ENCODE measurements at regions not wholly inside any gene's neighbourhood (a gene's known extent, or its start where the extent isn't known, plus 50 kb on each side); places are given as distances from the start of the nearest gene placed in this dataset.

DNA sequence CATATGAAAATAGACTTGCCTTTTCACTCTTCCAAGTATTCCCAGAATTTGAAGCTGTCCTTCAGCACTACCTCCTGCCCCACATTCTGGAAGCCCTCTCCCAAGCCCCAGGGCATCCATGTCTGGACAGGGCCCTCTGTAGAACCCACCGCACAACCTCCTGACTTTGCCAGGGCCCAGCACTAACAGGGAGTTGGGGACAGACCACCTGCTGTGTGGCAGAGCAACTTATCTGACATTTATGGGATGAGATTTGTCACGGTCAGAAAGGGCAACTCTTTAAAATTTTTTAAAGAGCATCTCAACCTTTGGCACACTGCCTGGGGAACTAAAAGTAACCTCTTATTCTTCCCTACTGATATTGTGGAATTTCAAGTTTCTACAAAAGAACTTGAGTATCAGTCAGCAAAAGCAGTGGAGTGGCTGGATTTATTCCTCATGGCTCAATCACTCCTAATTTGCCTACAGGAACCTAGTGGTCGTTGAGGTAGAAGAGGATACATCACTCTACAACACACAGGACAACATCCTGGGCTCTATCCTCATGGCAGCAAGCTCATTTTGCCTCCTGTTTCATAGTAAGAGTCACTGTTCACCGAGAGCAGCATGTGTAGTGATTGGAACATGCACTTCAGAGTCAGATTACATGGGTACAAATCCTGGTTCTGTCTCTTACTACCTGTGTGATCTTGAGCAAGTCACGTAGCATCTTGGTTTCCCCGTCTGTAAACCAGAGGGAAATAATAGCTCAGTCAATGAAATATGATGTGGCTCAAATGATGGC lies 285.3 kb downstream of the ENC1 start:
- TF ChIP-seq CTCF (IDR thresholded peaks at IDR 0.05), result no peak

GRCh38 chr5:74352256-74352655 lies 288.3 kb downstream of the ENC1 start:
- no peak for TF ChIP-seq CTCF (IDR thresholded peaks at IDR 0.05)

- TF ChIP-seq CTCF (IDR thresholded peaks at IDR 0.05), result no peak
Measured at GRCh38 chr5:74342948-74343682, 297.4 kb downstream of the ENC1 start.

DNA sequence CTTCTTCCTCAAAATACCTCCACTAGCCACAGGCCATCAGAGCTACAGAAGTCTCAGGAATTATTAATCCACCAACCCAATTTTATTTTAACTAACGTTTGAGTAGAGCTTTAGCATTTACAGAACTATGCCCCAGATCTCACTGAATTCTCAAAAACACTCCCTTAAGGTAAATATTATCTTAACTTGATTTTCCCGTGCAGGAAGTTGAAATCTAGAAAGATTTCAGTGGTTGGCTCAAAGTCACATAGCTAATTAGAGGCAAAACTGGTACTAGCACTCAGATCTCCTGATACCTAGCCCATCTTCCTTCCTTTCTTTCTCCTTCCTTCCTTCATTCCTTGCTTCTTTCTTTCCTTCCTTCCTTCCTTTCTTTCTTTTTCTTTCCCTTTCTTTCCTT lies 298.3 kb downstream of the ENC1 start:
- TF ChIP-seq CTCF (IDR thresholded peaks at IDR 0.05), result no peak

GRCh38 chr5:74341221-74341620 lies 299.3 kb downstream of the ENC1 start:
- TF ChIP-seq CTCF (IDR thresholded peaks at IDR 0.05), result no peak

DNA sequence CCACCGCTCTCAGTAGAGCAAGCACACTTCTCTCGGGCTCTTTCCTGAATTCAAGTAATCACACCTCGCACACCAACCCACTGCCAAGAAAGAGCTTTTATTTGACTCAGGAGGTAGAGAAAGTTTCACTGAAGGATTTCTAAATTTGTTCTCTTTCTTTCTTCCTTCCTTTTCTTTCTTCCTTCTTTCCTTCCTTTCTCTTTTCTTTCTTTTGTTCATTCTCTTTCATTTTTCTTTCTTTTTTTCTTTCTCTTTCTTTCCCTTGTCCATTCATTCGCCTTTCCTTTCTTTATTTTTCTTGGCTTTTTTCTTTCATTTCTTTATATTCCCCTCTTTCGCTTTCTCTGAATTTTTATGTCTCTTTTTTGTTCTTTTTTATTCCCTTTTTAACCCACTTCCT lies 300.1 kb downstream of the ENC1 start:
- no peak for TF ChIP-seq CTCF (IDR thresholded peaks at IDR 0.05)

GRCh38 chr5:74337984-74338310 lies 302.6 kb downstream of the ENC1 start:
- no peak for TF ChIP-seq CTCF (IDR thresholded peaks at IDR 0.05)

Measured in LNCAP (cell line).